Ascending aorta (tissue), 2 donors: ENCODE measurements at regions not wholly inside any gene's neighbourhood (a gene's known extent, or its start where the extent isn't known, plus 50 kb on each side); places are given as distances from the start of the nearest gene placed in this dataset.

Experiments used
- DNase-seq, 2 donors: peaks; one replicate each; pipeline ENCODE4 v3.0.0-alpha.2; 2019; ENCODE audit warnings: low spot score in 2 of 2
- H3K27ac ChIP-seq, 2 donors: fragments of 200-600 bp; sonication (generic); one replicate each; pipeline ENCODE4 v1.5.1; 2016 to 2017; ENCODE audit warnings: mild to moderate bottlenecking in 1 of 2
- H3K27me3 ChIP-seq: fragments of 200-600 bp; sonication (generic); one replicate; pipeline ENCODE4 v1.5.1; 2017
- H3K36me3 ChIP-seq, 2 donors: fragments of 200-600 bp; sonication (generic); one replicate each; pipeline ENCODE4 v1.5.1; 2016
- H3K4me1 ChIP-seq, 2 donors: fragments of 200-600 bp; sonication (generic); one replicate each; pipeline ENCODE4 v1.5.1; 2016 to 2017; ENCODE audit warnings: mild to moderate bottlenecking in 1 of 2
- H3K4me3 ChIP-seq, 2 donors: fragments of 200-600 bp; sonication (generic); one replicate each; pipeline ENCODE4 v1.5.1; 2016 to 2017; ENCODE audit warnings: mild to moderate bottlenecking in 1 of 2
- H3K9me3 ChIP-seq, 2 donors: fragments of 200-600 bp; sonication (generic); one replicate each; pipeline ENCODE4 v1.5.1; 2016
- intact Hi-C: fragments of 100-400 bp; cut with DNase I; formaldehyde crosslinking; loops from one replicate; pipeline ENCODE4 v1.15.1; 2023
- TF ChIP-seq, protein P1 (sequence below), 3 experiments: fragments of 200-600 bp in 2 of 3; fragments of 450-650 bp in 1 of 3; sonication (generic) in 2 of 3; IDR thresholded peaks; one replicate each; pipeline ENCODE4 v1.5.1; 2016 to 2019; ENCODE audit warnings: antibody characterized with exemption in 3 of 3, mild to moderate bottlenecking in 1 of 3, moderate library complexity in 1 of 3

DNA sequence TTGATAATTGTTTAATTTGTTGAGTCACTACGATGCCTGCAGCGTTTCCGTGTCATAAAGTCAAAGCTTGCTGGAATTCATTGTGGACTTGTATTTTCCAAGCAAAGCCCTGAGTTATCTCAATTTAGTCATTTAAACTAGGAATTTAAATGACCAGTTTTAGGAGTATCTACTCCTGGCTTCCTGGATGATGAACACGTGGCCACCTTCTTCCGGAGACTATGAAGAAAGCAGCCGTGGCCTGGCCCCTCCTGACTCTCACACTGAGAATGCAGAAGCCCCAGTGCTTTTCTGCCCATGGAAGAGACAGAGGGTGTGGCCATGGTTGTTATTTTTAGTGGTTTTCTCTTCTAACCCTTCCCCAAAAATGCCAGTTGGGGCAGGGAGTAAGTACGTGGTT lies 250.7 kb upstream of the GATB start:
- no peak for DNase-seq
- TF ChIP-seq, protein P1, sequence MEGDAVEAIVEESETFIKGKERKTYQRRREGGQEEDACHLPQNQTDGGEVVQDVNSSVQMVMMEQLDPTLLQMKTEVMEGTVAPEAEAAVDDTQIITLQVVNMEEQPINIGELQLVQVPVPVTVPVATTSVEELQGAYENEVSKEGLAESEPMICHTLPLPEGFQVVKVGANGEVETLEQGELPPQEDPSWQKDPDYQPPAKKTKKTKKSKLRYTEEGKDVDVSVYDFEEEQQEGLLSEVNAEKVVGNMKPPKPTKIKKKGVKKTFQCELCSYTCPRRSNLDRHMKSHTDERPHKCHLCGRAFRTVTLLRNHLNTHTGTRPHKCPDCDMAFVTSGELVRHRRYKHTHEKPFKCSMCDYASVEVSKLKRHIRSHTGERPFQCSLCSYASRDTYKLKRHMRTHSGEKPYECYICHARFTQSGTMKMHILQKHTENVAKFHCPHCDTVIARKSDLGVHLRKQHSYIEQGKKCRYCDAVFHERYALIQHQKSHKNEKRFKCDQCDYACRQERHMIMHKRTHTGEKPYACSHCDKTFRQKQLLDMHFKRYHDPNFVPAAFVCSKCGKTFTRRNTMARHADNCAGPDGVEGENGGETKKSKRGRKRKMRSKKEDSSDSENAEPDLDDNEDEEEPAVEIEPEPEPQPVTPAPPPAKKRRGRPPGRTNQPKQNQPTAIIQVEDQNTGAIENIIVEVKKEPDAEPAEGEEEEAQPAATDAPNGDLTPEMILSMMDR (IDR thresholded peaks at IDR 0.05) = no peak
- no peaks in the 10 kb centered on the region for H3K27me3 ChIP-seq
- intact Hi-C loops = loop anchor here (2.0 kb wide), 1 partner anchor 15 kb away; no protein-coding TSS in a partner anchor
- H3K27ac ChIP-seq = no peak overlapping the region
- no peaks in the 10 kb centered on the region for H3K36me3 ChIP-seq
- H3K4me3 ChIP-seq = no peak overlapping the region
- no peaks in the 10 kb centered on the region for H3K4me1 ChIP-seq
- no peaks in the 10 kb centered on the region for H3K9me3 ChIP-seq

DNA sequence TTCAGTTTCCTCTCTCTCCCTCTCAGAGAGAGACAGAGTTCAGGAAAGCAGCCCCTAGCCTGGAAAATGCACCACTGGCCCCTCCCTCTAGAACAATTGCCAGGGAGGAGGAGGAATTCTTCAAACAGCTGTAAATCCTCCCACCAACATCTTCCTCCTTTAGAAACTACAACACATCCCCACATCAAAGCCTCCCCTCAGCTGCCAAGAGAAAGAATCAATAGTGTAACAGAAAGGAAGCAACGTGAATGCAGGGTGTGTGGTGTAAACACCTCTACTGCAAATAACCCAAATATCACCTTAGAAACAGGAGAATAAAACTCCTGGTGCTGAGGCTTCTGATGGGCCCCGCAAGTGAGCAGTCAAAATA lies 249.9 kb upstream of the GATB start:
- no peaks in the 10 kb centered on the region for H3K36me3 ChIP-seq
- H3K4me3 ChIP-seq = no peak overlapping the region
- H3K4me1 ChIP-seq = no peaks in the 10 kb centered on the region
- TF ChIP-seq, protein P1 (IDR thresholded peaks at IDR 0.05) = no peak
- no peaks in the 10 kb centered on the region for H3K27me3 ChIP-seq
- DNase-seq = no peak
- intact Hi-C loops = loop anchor here (2.0 kb wide), 1 partner anchor 14 kb away; no protein-coding TSS in a partner anchor
- no peaks in the 10 kb centered on the region for H3K9me3 ChIP-seq
- H3K27ac ChIP-seq = no peak overlapping the region

DNA sequence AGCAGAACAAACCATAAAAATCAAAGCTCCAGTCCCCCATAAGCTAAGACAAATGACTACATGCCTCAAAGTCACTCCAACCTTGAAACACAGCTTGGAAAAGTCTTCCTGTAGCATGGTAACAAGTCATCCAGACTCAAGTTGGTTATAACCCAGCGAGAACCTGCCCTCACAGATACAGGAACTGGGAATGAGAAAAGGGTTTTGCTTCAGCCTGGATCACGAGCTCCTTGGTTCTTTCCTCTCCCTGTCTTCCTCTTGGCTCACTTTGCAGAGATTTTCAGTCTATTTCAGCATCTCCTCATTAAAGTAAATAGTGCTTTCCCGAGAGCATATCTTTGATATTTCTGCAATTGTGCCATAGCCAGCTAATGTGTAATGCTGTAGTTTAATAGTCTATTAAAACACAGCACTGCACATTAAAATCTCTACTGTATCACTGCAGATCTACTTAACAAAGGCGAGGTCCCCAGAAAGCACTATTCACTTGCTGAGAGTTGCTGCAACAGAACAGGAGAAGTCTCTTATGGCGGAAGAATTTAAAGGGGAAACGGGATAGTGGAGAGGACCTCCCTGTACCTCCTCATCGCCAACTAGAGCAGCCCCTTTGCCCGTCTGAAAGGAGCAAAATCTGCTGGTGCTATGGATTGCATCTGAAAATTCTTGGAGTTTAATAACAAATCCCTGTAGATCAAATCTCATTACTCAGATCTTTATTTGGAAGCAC lies 249.3 kb upstream of the GATB start:
- no peaks in the 10 kb centered on the region for H3K27me3 ChIP-seq
- H3K36me3 ChIP-seq = no peaks in the 10 kb centered on the region
- no peak overlapping the region for H3K4me3 ChIP-seq
- intact Hi-C loops = loop anchor here (2.0 kb wide), 1 partner anchor 13 kb away; no protein-coding TSS in a partner anchor
- H3K27ac ChIP-seq = no peak overlapping the region
- TF ChIP-seq, protein P1 (IDR thresholded peaks at IDR 0.05) = no peak
- H3K9me3 ChIP-seq = no peaks in the 10 kb centered on the region
- no peaks in the 10 kb centered on the region for H3K4me1 ChIP-seq
- no peak for DNase-seq

- Histone ChIP-seq H3K36me3 (no peaks in the 10 kb centered on the region), H3K27ac (no peak overlapping the region), H3K4me3 (no peak overlapping the region), H3K4me1 (no peaks in the 10 kb centered on the region), H3K27me3 (no peaks in the 10 kb centered on the region), H3K9me3 (no peaks in the 10 kb centered on the region)
- TF ChIP-seq, protein P1 (IDR thresholded peaks at IDR 0.05) = no peak
- DNase-seq = peak in 1 of 2 donors; percentile 2
- intact Hi-C loops = no loop called here
These were observed 248.3 kb upstream of the GATB start for GRCh38 chr4:152009031-152009670.

GRCh38 chr4:152007111-152007510 lies 246.3 kb upstream of the GATB start:
- intact Hi-C loops = no loop called here
- TF ChIP-seq, protein P1 (IDR thresholded peaks at IDR 0.05) = no peak
- Histone ChIP-seq H3K9me3 (no peaks in the 10 kb centered on the region), H3K27ac (no peak overlapping the region), H3K36me3 (no peaks in the 10 kb centered on the region), H3K27me3 (no peaks in the 10 kb centered on the region), H3K4me3 (no peak overlapping the region), H3K4me1 (no peaks in the 10 kb centered on the region)
- no peak for DNase-seq
